ENCODE measurements at regions not wholly inside any gene's neighbourhood (a gene's known extent, or its start where the extent isn't known, plus 50 kb on each side); places are given as distances from the start of the nearest gene placed in this dataset.

DNA sequence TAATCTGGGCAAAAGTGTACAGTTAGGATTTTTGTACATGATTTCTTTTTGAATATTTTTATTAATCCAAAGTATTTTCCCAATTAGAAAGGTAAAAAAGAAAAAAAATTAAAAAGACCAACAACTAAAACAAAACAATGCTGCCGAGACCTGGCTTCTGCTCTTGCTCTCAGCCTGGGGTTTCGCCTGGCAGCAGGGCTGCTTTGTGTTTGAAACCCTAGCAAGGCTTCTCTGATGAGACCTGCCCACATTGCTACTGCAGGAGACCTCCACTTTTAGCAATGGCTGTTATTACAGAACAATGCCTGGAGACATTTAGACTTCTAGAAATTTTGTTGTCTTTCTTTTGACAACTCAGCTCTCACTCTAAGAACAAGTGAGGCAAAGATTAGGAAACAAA, 1153.0 kb upstream of the TMEM132C start:
- TF ChIP-seq CTCF (IDR thresholded peaks at IDR 0.05) (no peak), POLR2A (IDR thresholded peaks at IDR 0.05; ENCODE audit: low read depth) (no peak), EP300 (IDR thresholded peaks at IDR 0.05) (no peak), POLR2AphosphoS5 (IDR thresholded peaks at IDR 0.05) (no peak)
